ENCODE measurements at regions not wholly inside any gene's neighbourhood (a gene's known extent, or its start where the extent isn't known, plus 50 kb on each side); places are given as distances from the start of the nearest gene placed in this dataset.

DNA sequence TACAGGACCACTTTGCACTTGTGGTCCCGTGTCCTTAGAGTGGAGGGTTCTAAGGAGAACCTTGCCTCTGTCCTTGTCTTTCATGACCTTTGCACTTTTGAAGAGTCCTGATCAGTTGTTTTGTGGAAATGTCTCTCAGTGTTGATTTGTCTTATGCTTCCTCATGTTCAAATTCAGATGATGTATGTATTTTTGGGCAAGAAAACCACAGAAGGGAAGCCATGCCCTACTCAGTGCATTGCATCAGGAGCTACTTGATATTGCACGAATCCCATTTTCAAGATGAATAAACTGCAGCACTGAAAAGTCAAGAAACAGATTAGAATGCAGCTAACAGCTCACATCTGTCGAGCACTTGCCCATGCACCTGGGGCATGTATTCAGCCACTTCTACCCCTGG, 152.2 kb downstream of the INHBB start:
- TF ChIP-seq SAP130 (CRISPR knock-in tag; IDR thresholded peaks at IDR 0.05; ENCODE audit: low read depth) = no peak
- no peak for TF ChIP-seq HMG20B (CRISPR knock-in tag; conservative IDR thresholded peaks at IDR 0.05)
- no peak for TF ChIP-seq ZNF558 (CRISPR knock-in tag; IDR thresholded peaks at IDR 0.05; ENCODE audit: borderline replicate concordance)
- no peak for TF ChIP-seq HNRNPH1 (optimal IDR thresholded peaks at IDR 0.05; ENCODE audit: low read depth, low read length)
- TF ChIP-seq, protein P1, sequence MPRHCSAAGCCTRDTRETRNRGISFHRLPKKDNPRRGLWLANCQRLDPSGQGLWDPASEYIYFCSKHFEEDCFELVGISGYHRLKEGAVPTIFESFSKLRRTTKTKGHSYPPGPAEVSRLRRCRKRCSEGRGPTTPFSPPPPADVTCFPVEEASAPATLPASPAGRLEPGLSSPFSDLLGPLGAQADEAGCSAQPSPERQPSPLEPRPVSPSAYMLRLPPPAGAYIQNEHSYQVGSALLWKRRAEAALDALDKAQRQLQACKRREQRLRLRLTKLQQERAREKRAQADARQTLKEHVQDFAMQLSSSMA (CRISPR knock-in tag; IDR thresholded peaks at IDR 0.05) = no peak
- TF ChIP-seq ZNF616 (CRISPR knock-in tag; IDR thresholded peaks at IDR 0.05; ENCODE audit: low read depth) = no peak
- TF ChIP-seq HCFC1 (IDR thresholded peaks at IDR 0.05; ENCODE audit: low read depth, low read length) = no peak
- TF ChIP-seq GABPB1 (CRISPR knock-in tag; IDR thresholded peaks at IDR 0.05) = no peak
- TF ChIP-seq ZNF766 (CRISPR knock-in tag; IDR thresholded peaks at IDR 0.05; ENCODE audit: borderline replicate concordance) = no peak
- no peak for TF ChIP-seq ZNF552 (CRISPR knock-in tag; IDR thresholded peaks at IDR 0.05; ENCODE audit: borderline replicate concordance)
